Fibroblast of peridontal ligament (primary cell): ENCODE measurements at regions not wholly inside any gene's neighbourhood (a gene's known extent, or its start where the extent isn't known, plus 50 kb on each side); places are given as distances from the start of the nearest gene placed in this dataset.
A peak's percentile ranks its signal among the peaks of the same experiment; 100 is the strongest.
"Not testable (repeated sequence)": the region's sequence is repeated elsewhere in the genome, so short reads cannot be mapped to it uniquely, and the experiment has no call there.

ENCODE experiments used
- DNase-seq: peaks from one replicate; pipeline ENCODE4 v3.0.0-alpha.2; 2010; ENCODE audit errors: extremely low read depth

- no peak for DNase-seq
Measured at GRCh38 chr12:68984796-68985573, 52.0 kb upstream of the CPM start.

- not testable (repeated sequence) for DNase-seq
Measured at GRCh38 chr12:68997526-68997925, 64.6 kb upstream of the CPM start.

- DNase-seq: no peak
Measured at GRCh38 chr12:68998041-68998440, 65.1 kb upstream of the CPM start.

GRCh38 chr12:69000074-69000473 lies 67.1 kb upstream of the CPM start:
- DNase-seq: no peak

GRCh38 chr12:69000540-69001243 lies 67.7 kb upstream of the CPM start:
- DNase-seq: peak; percentile 78

GRCh38 chr12:69001251-69001650 lies 68.3 kb upstream of the CPM start:
- no peak for DNase-seq

- no peak for DNase-seq
Measured at GRCh38 chr12:69002969-69003368, 70.0 kb upstream of the CPM start.

- no peak for DNase-seq
Measured at GRCh38 chr12:69003991-69004390, 71.0 kb upstream of the CPM start.

- peak; percentile 96 for DNase-seq
Measured at GRCh38 chr12:69007101-69007854, 74.3 kb upstream of the CPM start.

GRCh38 chr12:69007855-69008351 lies 74.9 kb upstream of the CPM start:
- DNase-seq: no peak

GRCh38 chr12:69008520-69008919 lies 75.5 kb upstream of the CPM start:
- no peak for DNase-seq

- no peak for DNase-seq
Measured at GRCh38 chr12:69014047-69014446, 81.1 kb upstream of the CPM start.

- no peak for DNase-seq
Measured at GRCh38 chr12:69015017-69015416, 82.0 kb upstream of the CPM start.

- no peak for DNase-seq
Measured at GRCh38 chr12:69015831-69016230, 82.9 kb upstream of the CPM start.

- no peak for DNase-seq
Measured at GRCh38 chr12:69019082-69019481, 86.1 kb upstream of the CPM start.

- no peak for DNase-seq
Measured at GRCh38 chr12:69019910-69020309, 86.9 kb upstream of the CPM start.

GRCh38 chr12:69022674-69023073 lies 89.7 kb upstream of the CPM start:
- DNase-seq: no peak

- DNase-seq: no peak
Measured at GRCh38 chr12:69023840-69024239, 90.9 kb upstream of the CPM start.

GRCh38 chr12:69024413-69024812 lies 91.4 kb upstream of the CPM start:
- DNase-seq: peak; percentile 28

GRCh38 chr12:69024907-69025306 lies 91.9 kb upstream of the CPM start:
- DNase-seq: no peak

- no peak for DNase-seq
Measured at GRCh38 chr12:69026336-69026735, 93.4 kb upstream of the CPM start.

- peak; percentile 30 for DNase-seq
Measured at GRCh38 chr12:69027411-69027881, 94.5 kb upstream of the CPM start.
